M059J (cell line): ENCODE measurements at regions not wholly inside any gene's neighbourhood (a gene's known extent, or its start where the extent isn't known, plus 50 kb on each side); places are given as distances from the start of the nearest gene placed in this dataset.
A peak's percentile ranks its signal among the peaks of the same experiment; 100 is the strongest.
"Not testable (repeated sequence)": the region's sequence is repeated elsewhere in the genome, so short reads cannot be mapped to it uniquely, and the experiment has no call there.

ENCODE experiments used
- DNase-seq: peaks from one replicate; pipeline ENCODE4 v3.0.0-alpha.2; 2012; ENCODE audit warnings: low read depth

GRCh38 chr1:208465786-208466590 is 221.8 kb upstream of the PLXNA2 start:
- DNase-seq, result no peak

GRCh38 chr1:208467151-208467780 is 223.1 kb upstream of the PLXNA2 start:
- no peak for DNase-seq

DNA sequence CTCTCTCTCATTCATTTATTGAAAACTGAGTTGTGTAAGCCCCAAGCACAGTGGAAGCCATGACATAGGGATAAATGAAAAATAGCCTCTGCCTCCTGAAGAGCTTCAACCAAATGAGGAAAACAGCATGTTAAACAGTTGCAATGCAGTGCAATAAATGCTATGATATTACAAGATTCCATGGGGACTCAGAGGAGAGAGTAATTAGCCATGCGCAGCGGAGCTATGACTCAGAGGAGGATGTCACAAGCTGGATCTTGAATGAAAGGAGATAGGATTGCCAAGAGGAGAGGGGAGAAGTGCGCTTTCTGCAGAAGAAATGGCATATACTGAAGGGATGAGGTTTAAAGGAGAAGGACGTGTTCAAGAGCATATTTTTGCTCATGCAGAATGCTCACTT is 231.3 kb upstream of the PLXNA2 start:
- DNase-seq, result peak; percentile 71

DNA sequence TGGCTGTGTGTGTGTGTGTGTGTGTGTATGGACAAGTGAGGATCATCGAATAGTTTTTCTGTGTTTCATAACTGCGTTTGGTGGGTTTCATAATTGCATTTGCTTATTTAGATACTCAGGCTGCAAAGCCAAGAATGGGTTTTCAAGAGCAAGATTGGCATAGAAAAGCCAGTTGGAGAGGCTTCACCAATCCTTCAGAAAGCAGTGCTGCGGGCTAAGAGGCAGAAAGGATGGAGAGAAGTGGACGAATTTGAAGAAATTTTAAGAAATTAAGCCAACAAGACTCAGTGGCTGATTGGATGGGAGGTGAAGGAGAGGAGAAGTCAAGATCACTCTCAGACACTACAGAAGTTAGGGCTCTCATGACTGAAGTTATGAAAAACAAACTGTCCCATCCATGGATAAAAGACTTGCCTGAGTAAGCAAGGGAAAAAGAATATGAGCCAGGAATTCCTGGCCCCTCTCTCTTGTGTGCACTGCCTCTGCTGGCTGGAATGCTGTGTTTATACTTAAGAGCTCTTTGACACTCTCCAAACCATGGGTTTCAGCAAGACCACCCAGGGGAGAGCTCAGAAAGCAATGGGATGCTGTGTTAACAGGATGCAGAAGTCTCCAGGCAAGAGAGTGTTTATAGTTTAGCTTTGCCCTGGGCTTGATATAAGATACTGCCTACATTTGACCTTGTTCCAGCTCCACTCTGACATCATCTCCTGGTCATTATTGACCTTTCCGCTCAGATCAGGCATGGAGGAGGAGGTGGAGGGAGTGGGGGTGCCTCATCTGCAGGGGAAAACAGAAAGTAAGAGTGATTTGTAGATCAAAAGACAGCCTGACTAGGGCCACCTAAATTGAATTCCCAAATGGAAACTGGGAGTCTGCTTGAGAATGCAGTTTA is 232.0 kb upstream of the PLXNA2 start:
- peak; percentile 48 for DNase-seq

DNA sequence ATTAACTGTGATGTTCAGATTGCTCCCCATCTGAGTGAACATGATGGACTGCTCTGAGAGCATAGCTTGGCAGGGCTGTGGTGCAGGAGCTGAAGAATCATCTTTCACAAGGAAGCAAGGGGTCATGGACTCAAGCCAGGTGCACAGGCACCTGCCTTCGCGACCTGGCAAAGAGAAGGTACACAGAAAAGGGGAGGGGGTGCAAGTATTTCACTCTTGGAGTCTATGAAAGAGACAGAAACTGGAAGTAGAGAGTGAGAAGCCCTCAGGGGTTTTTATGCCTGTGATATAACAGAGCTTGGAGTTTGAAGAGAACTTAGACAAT is 232.6 kb upstream of the PLXNA2 start:
- DNase-seq, result no peak

DNA sequence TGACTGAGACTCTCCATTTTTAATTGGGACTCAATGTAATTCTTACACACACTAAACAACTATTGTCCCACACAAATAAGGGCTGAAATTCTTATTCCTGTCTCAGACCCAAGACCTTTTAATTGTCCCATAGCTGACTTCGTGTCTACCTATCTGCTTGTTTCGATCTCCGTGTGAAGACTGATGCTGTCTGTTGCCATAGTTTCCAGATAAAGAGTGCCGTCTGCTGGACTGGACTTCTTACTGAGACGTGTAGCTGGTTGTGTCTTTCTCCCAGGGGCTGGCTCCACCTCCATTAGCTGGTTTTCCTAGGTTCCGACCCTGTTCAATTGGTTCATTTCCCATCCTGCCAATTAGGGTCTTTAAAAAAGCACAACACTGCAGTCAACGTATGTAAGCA is 235.3 kb upstream of the PLXNA2 start:
- DNase-seq, result no peak

DNA sequence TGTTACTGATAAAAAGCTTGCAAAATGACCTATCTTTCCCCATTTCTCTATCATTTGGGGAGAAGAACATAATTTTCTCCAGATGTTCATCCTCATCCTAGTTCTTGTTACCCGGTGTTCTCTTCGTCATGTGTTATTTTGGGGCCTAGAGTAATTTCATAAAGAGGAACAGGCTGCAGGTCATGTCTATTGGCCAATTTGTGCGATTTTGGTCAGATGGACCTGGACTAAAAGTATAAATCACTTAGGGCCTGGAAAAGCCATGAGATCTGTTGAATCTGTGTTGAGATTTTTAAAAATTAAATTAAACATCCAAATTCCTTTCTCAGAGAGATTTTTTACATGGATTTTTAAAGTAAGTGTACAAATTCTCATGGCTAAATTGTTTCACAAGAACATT is 241.3 kb upstream of the PLXNA2 start:
- DNase-seq, result no peak

GRCh38 chr1:208486677-208487076 is 242.5 kb upstream of the PLXNA2 start:
- no peak for DNase-seq

GRCh38 chr1:208488432-208488831 is 244.2 kb upstream of the PLXNA2 start:
- DNase-seq, result not testable (repeated sequence)

- no peak for DNase-seq
Measured at GRCh38 chr1:208496467-208497371, 252.5 kb upstream of the PLXNA2 start.

GRCh38 chr1:208497866-208498541 is 253.8 kb upstream of the PLXNA2 start:
- peak; percentile 43 for DNase-seq

- no peak for DNase-seq
Measured at GRCh38 chr1:208499026-208499425, 254.8 kb upstream of the PLXNA2 start.

DNA sequence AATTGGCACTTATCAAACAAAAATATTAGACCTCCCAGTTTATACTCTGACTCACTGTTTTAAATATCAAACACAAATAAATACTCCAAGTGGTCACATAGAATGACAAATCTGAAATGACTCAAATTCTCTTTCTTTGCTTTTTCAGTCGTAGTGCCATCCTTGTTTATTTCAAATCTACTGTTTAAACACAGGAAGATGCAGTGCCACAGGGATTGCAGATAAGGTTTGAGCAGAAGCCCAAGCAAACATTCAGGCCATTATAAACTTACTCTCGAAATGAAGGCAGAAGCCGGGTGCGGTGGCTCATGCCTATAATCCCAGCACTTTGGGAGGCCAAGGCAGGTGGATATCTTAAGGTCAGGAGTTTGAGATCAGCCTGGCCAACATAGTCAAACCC is 255.4 kb upstream of the PLXNA2 start:
- DNase-seq, result peak; percentile 70

GRCh38 chr1:208500375-208500774 is 256.2 kb upstream of the PLXNA2 start:
- DNase-seq, result peak; percentile 7

GRCh38 chr1:208501542-208501941 is 257.4 kb upstream of the PLXNA2 start:
- no peak for DNase-seq

DNA sequence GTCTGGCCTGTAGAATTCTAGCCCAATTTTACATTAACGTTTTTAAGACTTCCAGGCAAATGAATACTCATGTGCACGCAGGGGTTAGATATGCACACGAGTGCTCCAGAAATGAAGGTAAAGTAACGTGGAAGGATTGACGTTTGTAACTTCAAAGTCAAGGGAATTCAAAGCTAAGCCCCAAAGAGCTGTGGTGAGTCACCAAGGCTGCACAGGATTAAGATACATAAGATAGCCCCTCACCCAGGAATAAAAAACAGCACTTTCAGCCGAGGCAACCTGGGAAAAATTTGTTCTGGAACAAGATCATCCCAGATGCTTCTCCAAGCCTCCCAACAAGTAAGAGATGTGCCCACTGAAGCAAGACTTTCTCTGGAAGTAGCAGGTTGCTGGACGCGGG is 259.6 kb upstream of the PLXNA2 start:
- no peak for DNase-seq

- DNase-seq, result no peak
Measured at GRCh38 chr1:208506812-208507211, 262.6 kb upstream of the PLXNA2 start.

DNA sequence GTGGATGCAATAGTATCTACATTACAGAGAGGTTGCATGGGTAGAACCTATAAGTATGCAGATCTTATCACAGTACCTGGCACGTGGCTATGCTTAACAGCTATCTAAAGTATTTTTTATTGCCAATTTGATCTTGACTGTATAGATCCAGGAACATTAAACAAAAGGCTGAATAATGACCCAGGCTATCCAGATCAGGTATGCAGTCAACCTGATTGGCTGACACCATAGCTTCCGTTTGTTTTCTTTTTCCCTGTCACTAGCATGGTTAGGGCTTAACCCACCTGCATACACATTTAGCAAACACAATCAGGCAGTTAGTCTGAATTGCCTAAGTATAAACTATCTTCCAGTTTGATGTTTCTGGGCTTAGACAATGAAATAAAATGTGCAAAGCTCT is 264.9 kb upstream of the PLXNA2 start:
- no peak for DNase-seq

DNA sequence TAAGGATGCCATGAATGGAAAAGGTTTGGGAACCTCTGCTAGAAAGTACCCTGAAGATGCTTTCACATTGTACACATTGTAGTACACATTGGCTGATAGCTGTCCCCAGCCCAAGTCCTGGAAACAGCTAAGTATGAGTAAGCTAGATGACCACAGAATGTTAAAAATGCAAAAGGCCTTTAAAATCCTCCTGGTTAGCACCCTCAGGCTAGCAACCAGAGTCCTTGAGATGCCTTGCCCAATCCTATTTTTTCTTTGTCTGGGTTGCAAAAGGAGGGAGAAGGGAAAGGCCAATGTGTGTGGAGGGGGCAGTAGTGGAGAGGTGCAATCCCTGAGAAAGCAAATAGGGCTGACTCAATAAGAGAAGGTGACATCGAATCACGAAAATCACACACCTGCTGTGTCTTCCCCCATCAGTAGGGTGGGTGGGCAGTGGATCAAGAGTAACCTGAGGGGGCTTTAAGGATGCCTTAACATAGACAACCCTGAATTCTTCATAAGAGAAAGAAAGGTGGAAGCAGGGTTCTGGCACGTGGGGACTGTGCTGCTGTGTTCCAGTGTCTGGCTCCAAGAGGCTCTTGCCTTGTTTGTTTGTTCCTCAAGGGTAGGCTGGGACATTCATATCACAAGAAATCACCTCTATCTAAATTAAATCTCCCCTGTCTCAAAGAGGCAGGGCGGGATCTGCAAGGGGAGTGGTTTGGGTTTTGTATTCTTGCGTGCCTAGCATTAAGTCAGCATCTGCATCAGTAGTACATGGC is 266.2 kb upstream of the PLXNA2 start:
- DNase-seq, result peak; percentile 98

- no peak for DNase-seq
Measured at GRCh38 chr1:208511242-208511860, 267.2 kb upstream of the PLXNA2 start.
